HEK293T (cell line): ENCODE measurements at regions not wholly inside any gene's neighbourhood (a gene's known extent, or its start where the extent isn't known, plus 50 kb on each side); places are given as distances from the start of the nearest gene placed in this dataset.

Source experiments
- FOXA1 ChIP-seq: fragments of 450-650 bp; IDR thresholded peaks from 2 replicates; pipeline ENCODE4 v1.6.1; 2016; ENCODE audit warnings: mild to moderate bottlenecking
- L3MBTL2 ChIP-seq: fragments of 450-650 bp; conservative IDR thresholded peaks from 2 replicates; pipeline ENCODE4 v1.6.1; 2016; ENCODE audit warnings: mild to moderate bottlenecking
- ZNF384 ChIP-seq: fragments of 450-650 bp; IDR thresholded peaks from 2 replicates; pipeline ENCODE4 v1.6.1; 2016
- TF ChIP-seq, protein P1 (sequence below): fragments of 450-650 bp; IDR thresholded peaks from 2 replicates; pipeline ENCODE4 v1.6.1; 2016

DNA sequence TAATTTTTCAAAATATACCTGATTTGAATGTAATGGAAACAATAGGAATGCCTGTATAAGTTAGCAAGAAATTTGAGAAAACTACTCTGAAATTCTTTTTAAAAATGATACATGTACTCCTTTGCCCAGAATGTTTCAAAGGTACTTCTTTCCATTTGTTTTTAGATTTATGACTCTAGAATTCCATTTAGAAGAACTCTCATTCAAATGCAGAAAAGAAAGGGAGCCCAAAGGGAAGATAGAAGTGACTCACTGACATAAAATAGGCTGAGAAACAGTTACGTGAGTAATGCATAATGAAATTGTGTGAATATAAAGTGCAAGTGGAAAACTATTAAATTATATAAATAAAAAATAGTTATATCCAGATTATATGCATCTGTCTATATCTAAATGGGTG is 926.3 kb downstream of the TAF11L14 start:
- no peak for TF ChIP-seq L3MBTL2
- TF ChIP-seq, protein P1, sequence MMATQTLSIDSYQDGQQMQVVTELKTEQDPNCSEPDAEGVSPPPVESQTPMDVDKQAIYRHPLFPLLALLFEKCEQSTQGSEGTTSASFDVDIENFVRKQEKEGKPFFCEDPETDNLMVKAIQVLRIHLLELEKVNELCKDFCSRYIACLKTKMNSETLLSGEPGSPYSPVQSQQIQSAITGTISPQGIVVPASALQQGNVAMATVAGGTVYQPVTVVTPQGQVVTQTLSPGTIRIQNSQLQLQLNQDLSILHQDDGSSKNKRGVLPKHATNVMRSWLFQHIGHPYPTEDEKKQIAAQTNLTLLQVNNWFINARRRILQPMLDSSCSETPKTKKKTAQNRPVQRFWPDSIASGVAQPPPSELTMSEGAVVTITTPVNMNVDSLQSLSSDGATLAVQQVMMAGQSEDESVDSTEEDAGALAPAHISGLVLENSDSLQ = no peak
- no peak for TF ChIP-seq ZNF384
- no peak for TF ChIP-seq FOXA1
